ENCODE measurements at regions not wholly inside any gene's neighbourhood (a gene's known extent, or its start where the extent isn't known, plus 50 kb on each side); places are given as distances from the start of the nearest gene placed in this dataset.

DNA sequence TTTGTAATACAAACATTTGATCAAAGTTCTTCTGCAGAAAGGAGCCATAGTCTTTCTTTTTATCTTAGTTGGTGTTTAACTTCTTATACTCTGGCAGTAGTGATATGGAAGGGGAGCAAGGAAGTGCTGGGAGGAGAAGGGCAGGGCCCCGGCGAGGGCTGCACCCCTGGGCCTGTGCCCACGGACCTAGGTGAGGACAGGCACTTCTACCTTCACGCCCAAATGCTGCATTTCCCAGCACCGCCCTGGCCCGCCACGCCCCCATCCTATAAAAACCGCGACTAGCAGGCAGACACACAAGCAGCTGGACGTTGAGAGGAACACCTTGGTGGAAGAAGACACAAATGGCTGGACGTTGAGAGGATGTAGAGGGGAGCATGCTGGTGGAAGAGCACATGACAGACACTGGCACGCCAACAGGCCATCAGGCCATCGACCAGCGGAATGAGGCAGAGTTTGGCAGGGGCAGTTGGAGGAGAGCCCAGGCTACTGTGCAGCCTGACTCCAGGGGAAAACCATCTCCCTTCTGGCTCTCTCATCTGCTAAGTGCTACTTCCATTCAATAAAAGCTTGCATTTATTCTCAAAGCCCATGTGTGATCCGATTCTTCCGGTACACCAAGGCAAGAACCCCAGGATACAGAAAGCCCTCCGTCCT lies 81.5 kb upstream of the C9orf72 start:
- Histone ChIP-seq H3F3A (ENCODE audit: low read depth) (no peaks in the 10 kb centered on the region), H3K27me3 (ENCODE audit: insufficient read depth, low read length, poor library complexity, severe bottlenecking) (no peaks in the 10 kb centered on the region), H3K79me2 (ENCODE audit: insufficient read depth, low read length) (no peaks in the 10 kb centered on the region), H3K4me2 (ENCODE audit: low read depth, low read length, poor library complexity, severe bottlenecking) (no peak overlapping the region), H3K9me3 (ENCODE audit: insufficient read depth, low read depth, low read length) (no peaks in the 10 kb centered on the region), H3K9ac (ENCODE audit: low read depth, low read length, poor library complexity, severe bottlenecking) (no peak overlapping the region), H2AFZ (ENCODE audit: low read length) (no peak overlapping the region), H3K4me1 (ENCODE audit: insufficient read depth, low read length, poor library complexity, severe bottlenecking) (no peaks in the 10 kb centered on the region), H3K4me3 (ENCODE audit: low read length, poor library complexity, severe bottlenecking) (no peak overlapping the region), H3K36me3 (ENCODE audit: insufficient read depth, low read length) (no peaks in the 10 kb centered on the region), H4K20me1 (ENCODE audit: insufficient read depth, low read length, poor library complexity, severe bottlenecking) (no peaks in the 10 kb centered on the region), H3K9me2 (replicated peaks; ENCODE audit: low read depth, low read length) (no peaks in the 10 kb centered on the region)
- TF ChIP-seq CTCF (conservative IDR thresholded peaks at IDR 0.05; ENCODE audit: low read length), result no peak
- TF ChIP-seq EZH2phosphoT487 (IDR thresholded peaks at IDR 0.05; ENCODE audit: borderline replicate concordance), result no peak

DNA sequence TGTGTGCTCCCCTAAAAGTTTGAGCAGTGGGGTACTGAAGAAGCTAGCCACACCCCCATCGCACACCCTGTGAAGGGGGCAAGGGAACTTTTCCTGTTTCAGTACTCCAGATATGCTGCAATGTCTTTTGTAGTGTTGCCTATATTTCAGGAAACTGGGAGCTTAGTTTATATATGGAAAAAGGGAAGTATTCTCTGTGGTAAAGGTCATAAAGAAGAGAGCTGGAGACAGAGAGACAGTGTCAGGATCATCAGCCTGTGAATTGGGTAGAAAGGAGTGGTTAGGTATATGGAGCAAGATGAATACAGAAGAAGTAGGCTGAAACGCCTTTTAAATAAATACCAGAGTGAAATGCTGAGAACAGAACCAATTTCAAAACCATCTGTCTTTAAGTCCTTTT lies 82.2 kb upstream of the C9orf72 start:
- H3K36me3 ChIP-seq (ENCODE audit: insufficient read depth, low read length), result no peaks in the 10 kb centered on the region
- H3K9ac ChIP-seq (ENCODE audit: low read depth, low read length, poor library complexity, severe bottlenecking), result no peak overlapping the region
- H4K20me1 ChIP-seq (ENCODE audit: insufficient read depth, low read length, poor library complexity, severe bottlenecking), result no peaks in the 10 kb centered on the region
- H3K4me1 ChIP-seq (ENCODE audit: insufficient read depth, low read length, poor library complexity, severe bottlenecking), result no peaks in the 10 kb centered on the region
- no peak overlapping the region for H3K4me2 ChIP-seq (ENCODE audit: low read depth, low read length, poor library complexity, severe bottlenecking)
- TF ChIP-seq EZH2phosphoT487 (IDR thresholded peaks at IDR 0.05; ENCODE audit: borderline replicate concordance), result no peak
- no peak for TF ChIP-seq CTCF (conservative IDR thresholded peaks at IDR 0.05; ENCODE audit: low read length)
- no peaks in the 10 kb centered on the region for H3K9me3 ChIP-seq (ENCODE audit: insufficient read depth, low read depth, low read length)
- no peaks in the 10 kb centered on the region for H3K9me2 ChIP-seq (replicated peaks; ENCODE audit: low read depth, low read length)
- H3K27me3 ChIP-seq (ENCODE audit: insufficient read depth, low read length, poor library complexity, severe bottlenecking), result no peaks in the 10 kb centered on the region
- H3F3A ChIP-seq (ENCODE audit: low read depth), result no peaks in the 10 kb centered on the region
- H3K4me3 ChIP-seq (ENCODE audit: low read length, poor library complexity, severe bottlenecking), result no peak overlapping the region
- H3K79me2 ChIP-seq (ENCODE audit: insufficient read depth, low read length), result no peaks in the 10 kb centered on the region
- no peak overlapping the region for H2AFZ ChIP-seq (ENCODE audit: low read length)

- Histone ChIP-seq H3K36me3 (ENCODE audit: insufficient read depth, low read length) (no peaks in the 10 kb centered on the region), H4K20me1 (ENCODE audit: insufficient read depth, low read length, poor library complexity, severe bottlenecking) (no peaks in the 10 kb centered on the region), H3K4me3 (ENCODE audit: low read length, poor library complexity, severe bottlenecking) (no peak overlapping the region), H2AFZ (ENCODE audit: low read length) (no peak overlapping the region), H3K9me2 (replicated peaks; ENCODE audit: low read depth, low read length) (no peaks in the 10 kb centered on the region), H3K27me3 (ENCODE audit: insufficient read depth, low read length, poor library complexity, severe bottlenecking) (no peaks in the 10 kb centered on the region), H3K9ac (ENCODE audit: low read depth, low read length, poor library complexity, severe bottlenecking) (no peak overlapping the region), H3K79me2 (ENCODE audit: insufficient read depth, low read length) (no peaks in the 10 kb centered on the region), H3K4me1 (ENCODE audit: insufficient read depth, low read length, poor library complexity, severe bottlenecking) (no peaks in the 10 kb centered on the region), H3K9me3 (ENCODE audit: insufficient read depth, low read depth, low read length) (no peaks in the 10 kb centered on the region), H3K4me2 (ENCODE audit: low read depth, low read length, poor library complexity, severe bottlenecking) (no peak overlapping the region), H3F3A (ENCODE audit: low read depth) (no peaks in the 10 kb centered on the region)
- TF ChIP-seq EZH2phosphoT487 (IDR thresholded peaks at IDR 0.05; ENCODE audit: borderline replicate concordance) (no peak), CTCF (conservative IDR thresholded peaks at IDR 0.05; ENCODE audit: low read length) (no peak)
Observed at GRCh38 chr9:27659001-27659400, 85.7 kb upstream of the C9orf72 start.

Data from Loucy (cell line).